PC-9 (cell line): ENCODE measurements at regions not wholly inside any gene's neighbourhood (a gene's known extent, or its start where the extent isn't known, plus 50 kb on each side); places are given as distances from the start of the nearest gene placed in this dataset.

Experiments
- BruUV-seq: library from RNA; stranded (reverse); fragments of 400-500 nt; replicated peaks from 2 replicates; lab custom pipeline; 2021; lab: Mats Ljungman, UMichigan
- CTCF ChIA-PET: fragments of 300-600 bp; sonication (Branson Sonifier 250); formaldehyde crosslinking; loops from one replicate; lab custom pipeline; 2022; ENCODE audit warnings: antibody characterized with exemption; lab: Charles Lee
- POLR2A ChIA-PET: fragments of 300-600 bp; sonication (Branson Sonifier 250); formaldehyde crosslinking; loops from one replicate; lab custom pipeline; 2022; ENCODE audit warnings: antibody characterized with exemption; ENCODE audit not compliant: unreplicated experiment; lab: Charles Lee
- DNase-seq, 2 experiments: peaks; one replicate each; pipeline versions ENCODE4 v3.0.0 to v3.0.0-alpha.2; 2015 to 2022; ENCODE audit warnings: mixed read lengths in 1 of 2
- H2AFZ ChIP-seq: fragments of 200-600 bp; sonication (generic); 2 replicates; pipeline ENCODE4 v1.8.1; 2017; ENCODE audit warnings: antibody characterized with exemption
- H3F3A ChIP-seq: fragments of 200-600 bp; sonication (generic); 2 replicates; pipeline ENCODE4 v1.8.1; 2017; ENCODE audit warnings: antibody characterized with exemption, mild to moderate bottlenecking, low read depth; ENCODE audit not compliant: insufficient read depth
- H3K27ac ChIP-seq: fragments of 200-600 bp; sonication (generic); 2 replicates; pipeline ENCODE4 v1.6.1; 2016; ENCODE audit warnings: mixed run types
- H3K27me3 ChIP-seq: fragments of 200-600 bp; sonication (generic); 2 replicates; pipeline ENCODE4 v1.6.1; 2016; ENCODE audit warnings: low read depth, mixed run types; ENCODE audit not compliant: insufficient read depth
- H3K36me3 ChIP-seq: fragments of 200-600 bp; sonication (generic); 2 replicates; pipeline ENCODE4 v1.6.1; 2016; ENCODE audit warnings: low read depth, mixed run types
- H3K4me1 ChIP-seq: fragments of 200-600 bp; sonication (generic); replicated peaks from 2 replicates; pipeline ENCODE4 v1.6.1; 2016; ENCODE audit warnings: mixed run types; ENCODE audit not compliant: insufficient read depth
- H3K4me2 ChIP-seq: fragments of 200-600 bp; sonication (generic); 2 replicates; pipeline ENCODE4 v1.6.1; 2017; ENCODE audit warnings: mixed run types
- H3K4me3 ChIP-seq: fragments of 200-600 bp; sonication (generic); 2 replicates; pipeline ENCODE4 v1.6.1; 2016; ENCODE audit warnings: mixed run types
- H3K79me2 ChIP-seq: fragments of 200-600 bp; sonication (generic); 2 replicates; pipeline ENCODE4 v1.6.1; 2017; ENCODE audit warnings: low read depth, mixed run types
- H3K9me2 ChIP-seq: fragments of 200-600 bp; sonication (generic); 2 replicates; pipeline ENCODE4 v1.8.1; 2017; ENCODE audit warnings: mild to moderate bottlenecking; ENCODE audit not compliant: insufficient read depth
- H3K9me3 ChIP-seq: fragments of 200-600 bp; sonication (generic); 2 replicates; pipeline ENCODE4 v1.8.1; 2016; ENCODE audit warnings: low read depth; ENCODE audit not compliant: insufficient read depth
- H4K20me1 ChIP-seq: fragments of 200-600 bp; sonication (generic); 2 replicates; pipeline ENCODE4 v1.8.1; 2017; ENCODE audit not compliant: insufficient read depth
- EZH2 ChIP-seq: fragments of 200-600 bp; sonication (generic); IDR thresholded peaks from 2 replicates; pipeline ENCODE4 v1.8.0; 2017; ENCODE audit warnings: antibody characterized with exemption, low read depth
- intact Hi-C: fragments of 100-400 bp; cut with micrococcal nuclease; formaldehyde crosslinking; loops from one replicate; pipeline ENCODE4 v1.10.0; 2022; ENCODE audit not compliant: unreplicated experiment
- TF ChIP-seq, protein P1 (sequence below): fragments of 200-600 bp; sonication (generic); conservative IDR thresholded peaks from 2 replicates; pipeline ENCODE4 v1.6.1; 2017; ENCODE audit warnings: mixed run types, antibody characterized with exemption, mild to moderate bottlenecking, moderate library complexity

DNA sequence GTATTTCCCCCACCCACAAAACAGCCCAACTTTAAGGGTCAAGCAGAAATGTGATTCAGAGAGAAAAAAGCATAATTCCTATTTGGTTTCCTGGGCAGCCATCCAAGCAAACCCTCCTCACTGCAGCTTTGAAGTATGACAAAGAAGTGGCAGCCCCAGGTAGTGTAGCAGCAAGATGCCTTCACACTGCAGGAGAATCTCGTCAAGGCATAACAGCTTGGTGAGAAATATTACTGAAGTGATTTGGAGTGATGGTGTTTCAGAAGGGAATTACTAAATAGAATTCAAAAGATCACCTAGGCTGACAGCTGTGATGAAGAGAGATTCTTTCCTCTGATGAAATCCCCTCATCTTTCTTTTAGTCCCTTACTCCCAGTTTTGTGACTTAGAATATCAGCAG, 173.9 kb downstream of the PYDC2 start:
- H4K20me1 ChIP-seq, result no peaks in the 10 kb centered on the region
- no TSS peak for BruUV-seq
- TF ChIP-seq EZH2, result no peak
- TF ChIP-seq, protein P1, sequence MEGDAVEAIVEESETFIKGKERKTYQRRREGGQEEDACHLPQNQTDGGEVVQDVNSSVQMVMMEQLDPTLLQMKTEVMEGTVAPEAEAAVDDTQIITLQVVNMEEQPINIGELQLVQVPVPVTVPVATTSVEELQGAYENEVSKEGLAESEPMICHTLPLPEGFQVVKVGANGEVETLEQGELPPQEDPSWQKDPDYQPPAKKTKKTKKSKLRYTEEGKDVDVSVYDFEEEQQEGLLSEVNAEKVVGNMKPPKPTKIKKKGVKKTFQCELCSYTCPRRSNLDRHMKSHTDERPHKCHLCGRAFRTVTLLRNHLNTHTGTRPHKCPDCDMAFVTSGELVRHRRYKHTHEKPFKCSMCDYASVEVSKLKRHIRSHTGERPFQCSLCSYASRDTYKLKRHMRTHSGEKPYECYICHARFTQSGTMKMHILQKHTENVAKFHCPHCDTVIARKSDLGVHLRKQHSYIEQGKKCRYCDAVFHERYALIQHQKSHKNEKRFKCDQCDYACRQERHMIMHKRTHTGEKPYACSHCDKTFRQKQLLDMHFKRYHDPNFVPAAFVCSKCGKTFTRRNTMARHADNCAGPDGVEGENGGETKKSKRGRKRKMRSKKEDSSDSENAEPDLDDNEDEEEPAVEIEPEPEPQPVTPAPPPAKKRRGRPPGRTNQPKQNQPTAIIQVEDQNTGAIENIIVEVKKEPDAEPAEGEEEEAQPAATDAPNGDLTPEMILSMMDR, result no peak
- H3K9me2 ChIP-seq, result no peaks in the 10 kb centered on the region
- peak overlapping the region; percentile 45 for H2AFZ ChIP-seq
- no peaks in the 10 kb centered on the region for H3K27me3 ChIP-seq
- H3K4me1 ChIP-seq, result no peaks in the 10 kb centered on the region
- no peaks in the 10 kb centered on the region for H3K79me2 ChIP-seq
- no peaks in the 10 kb centered on the region for H3K36me3 ChIP-seq
- no peak overlapping the region for H3K27ac ChIP-seq
- CTCF ChIA-PET, result no interaction called here
- no peak for DNase-seq
- no peak overlapping the region for H3K4me2 ChIP-seq
- no peak overlapping the region for H3K4me3 ChIP-seq
- H3F3A ChIP-seq, result no peaks in the 10 kb centered on the region
- POLR2A ChIA-PET, result no interaction called here
- no peaks in the 10 kb centered on the region for H3K9me3 ChIP-seq
- intact Hi-C loops, result no loop called here

DNA sequence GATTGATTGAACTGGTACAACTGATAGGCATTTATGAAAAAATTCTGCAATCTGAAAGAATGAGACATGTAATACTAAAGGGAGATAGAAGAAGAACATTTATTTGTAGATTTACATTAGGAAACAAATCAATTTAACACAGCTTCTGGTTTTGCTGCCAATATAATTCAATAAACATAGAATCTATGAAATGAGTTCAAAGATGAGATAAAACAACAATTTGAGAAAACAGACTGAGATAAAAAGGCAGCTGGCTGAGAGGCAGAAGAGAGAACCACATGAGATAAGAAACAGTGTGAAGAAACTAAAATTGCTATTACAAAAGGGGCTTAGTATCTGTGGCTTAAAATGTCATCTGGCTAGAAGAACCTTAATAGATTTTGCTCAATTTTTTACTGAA, 176.6 kb downstream of the PYDC2 start:
- Histone ChIP-seq H3K9me2 (no peaks in the 10 kb centered on the region), H4K20me1 (no peaks in the 10 kb centered on the region), H3K27ac (no peak overlapping the region), H3K9me3 (no peaks in the 10 kb centered on the region), H3K79me2 (no peaks in the 10 kb centered on the region), H3K4me1 (no peaks in the 10 kb centered on the region), H3K4me2 (no peak overlapping the region), H3K4me3 (no peak overlapping the region), H3K36me3 (no peaks in the 10 kb centered on the region), H3K27me3 (no peaks in the 10 kb centered on the region), H3F3A (no peaks in the 10 kb centered on the region), H2AFZ (no peak overlapping the region)
- no peak for TF ChIP-seq EZH2
- TF ChIP-seq, protein P1, result no peak
- intact Hi-C loops, result no loop called here
- ChIA-PET CTCF (no interaction called here), POLR2A (no interaction called here)
- DNase-seq, result no peak
- no TSS peak for BruUV-seq

DNA sequence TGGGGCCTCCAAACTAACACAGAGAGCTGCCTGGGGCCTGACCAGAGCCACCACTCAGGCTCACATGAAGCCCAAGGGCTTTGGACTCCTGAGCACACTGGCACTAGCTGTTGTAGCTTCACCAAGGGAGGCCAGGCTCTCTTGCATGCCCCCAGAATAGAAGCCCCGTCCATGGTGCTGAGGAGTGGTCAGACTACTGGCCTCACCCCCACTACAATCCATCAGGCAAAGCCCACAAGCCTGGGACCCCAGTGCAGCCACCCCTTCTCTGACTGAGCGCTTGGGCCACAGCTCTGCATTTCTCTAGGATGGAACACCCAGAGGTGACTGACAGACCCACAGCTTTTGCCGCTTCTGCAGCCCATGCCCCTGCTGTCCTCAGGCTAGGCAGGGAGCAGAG, 180.8 kb downstream of the PYDC2 start:
- Histone ChIP-seq H3K4me3 (no peak overlapping the region), H3K4me1 (no peaks in the 10 kb centered on the region), H2AFZ (no peak overlapping the region), H3K4me2 (no peak overlapping the region), H3K79me2 (no peaks in the 10 kb centered on the region), H3K27ac (no peak overlapping the region), H3K9me2 (no peaks in the 10 kb centered on the region), H3K27me3 (no peaks in the 10 kb centered on the region), H3K9me3 (no peaks in the 10 kb centered on the region; the same call in 1 of the 2 replicates), H4K20me1 (no peaks in the 10 kb centered on the region), H3F3A (no peaks in the 10 kb centered on the region), H3K36me3 (no peaks in the 10 kb centered on the region)
- no peak for DNase-seq
- no peak for TF ChIP-seq EZH2
- TF ChIP-seq, protein P1, result no peak
- ChIA-PET CTCF (no interaction called here), POLR2A (no interaction called here)
- intact Hi-C loops, result no loop called here
- BruUV-seq, result no TSS peak
